ENCODE measurements at regions not wholly inside any gene's neighbourhood (a gene's known extent, or its start where the extent isn't known, plus 50 kb on each side); places are given as distances from the start of the nearest gene placed in this dataset.

- ATAC-seq, result no peak
Measured at GRCh38 chr20:16115911-16116552, 457.2 kb downstream of the KIF16B start.

- no peak for ATAC-seq
Measured at GRCh38 chr20:16113736-16114135, 459.5 kb downstream of the KIF16B start.

GRCh38 chr20:16111852-16112412 is 461.3 kb downstream of the KIF16B start:
- ATAC-seq, result no peak

- no peak for ATAC-seq
Measured at GRCh38 chr20:16111172-16111832, 461.9 kb downstream of the KIF16B start.

GRCh38 chr20:16107172-16107870 is 465.9 kb downstream of the KIF16B start:
- no peak for ATAC-seq

GRCh38 chr20:16106191-16106849 is 466.9 kb downstream of the KIF16B start:
- no peak for ATAC-seq

- ATAC-seq, result no peak
Measured at GRCh38 chr20:16104783-16105182, 468.5 kb downstream of the KIF16B start.

Measured in esophagus mucosa (tissue), 1 donor.